ENCODE measurements at regions not wholly inside any gene's neighbourhood (a gene's known extent, or its start where the extent isn't known, plus 50 kb on each side); places are given as distances from the start of the nearest gene placed in this dataset.

- no peak for DNase-seq
Measured at GRCh38 chr9:29659736-29660135, 2086.5 kb upstream of the C9orf72 start.

GRCh38 chr9:29668732-29669131, 2095.5 kb upstream of the C9orf72 start:
- no peak for DNase-seq

GRCh38 chr9:29669613-29670012, 2096.3 kb upstream of the C9orf72 start:
- no peak for DNase-seq

GRCh38 chr9:29685531-29685930, 2112.2 kb upstream of the C9orf72 start:
- no peak for DNase-seq

GRCh38 chr9:29691145-29691544, 2117.9 kb upstream of the C9orf72 start:
- no peak for DNase-seq

GRCh38 chr9:29691758-29692407, 2118.6 kb upstream of the C9orf72 start:
- DNase-seq = no peak

- no peak for DNase-seq
Measured at GRCh38 chr9:29697011-29697410, 2123.7 kb upstream of the C9orf72 start.

GRCh38 chr9:29701559-29701958, 2128.3 kb upstream of the C9orf72 start:
- no peak for DNase-seq

- DNase-seq = no peak
Measured at GRCh38 chr9:29701971-29702370, 2128.7 kb upstream of the C9orf72 start.

GRCh38 chr9:29714860-29715259, 2141.6 kb upstream of the C9orf72 start:
- DNase-seq = no peak

GRCh38 chr9:29717631-29718030, 2144.3 kb upstream of the C9orf72 start:
- no peak for DNase-seq

GRCh38 chr9:29730163-29730562, 2156.9 kb upstream of the C9orf72 start:
- no peak for DNase-seq

- DNase-seq = no peak
Measured at GRCh38 chr9:29740518-29740917, 2167.2 kb upstream of the C9orf72 start.

- no peak for DNase-seq
Measured at GRCh38 chr9:29741169-29741568, 2167.9 kb upstream of the C9orf72 start.

GRCh38 chr9:29750062-29750461, 2176.8 kb upstream of the C9orf72 start:
- no peak for DNase-seq

- DNase-seq = no peak
Measured at GRCh38 chr9:29751226-29751625, 2177.9 kb upstream of the C9orf72 start.

GRCh38 chr9:29753638-29754037, 2180.4 kb upstream of the C9orf72 start:
- DNase-seq = no peak

GRCh38 chr9:29769019-29769418, 2195.7 kb upstream of the C9orf72 start:
- DNase-seq = no peak

GRCh38 chr9:29773676-29774075, 2200.4 kb upstream of the C9orf72 start:
- DNase-seq = no peak

GRCh38 chr9:29775491-29775890, 2202.2 kb upstream of the C9orf72 start:
- DNase-seq = no peak

GRCh38 chr9:29778281-29778849, 2205.1 kb upstream of the C9orf72 start:
- no peak for DNase-seq

- no peak for DNase-seq
Measured at GRCh38 chr9:29793970-29794369, 2220.7 kb upstream of the C9orf72 start.

GRCh38 chr9:29796291-29796952, 2223.1 kb upstream of the C9orf72 start:
- no peak for DNase-seq

GRCh38 chr9:29798599-29798998, 2225.3 kb upstream of the C9orf72 start:
- DNase-seq = no peak

GRCh38 chr9:29799227-29799626, 2225.9 kb upstream of the C9orf72 start:
- no peak for DNase-seq

Measured in NCI-H1436 treated with DMSO at 0.1 percent for 48 hours (cell line).